ENCODE measurements at regions not wholly inside any gene's neighbourhood (a gene's known extent, or its start where the extent isn't known, plus 50 kb on each side); places are given as distances from the start of the nearest gene placed in this dataset.

- H3K18ac ChIP-seq (ENCODE audit: extremely low read depth, low read length): no peak overlapping the region
- no peak overlapping the region for H4K8ac ChIP-seq (ENCODE audit: extremely low read depth, insufficient read depth, low read length)
- no peak overlapping the region for H3K27ac ChIP-seq (ENCODE audit: low read depth, low read length)
- no peak overlapping the region for H2BK20ac ChIP-seq (ENCODE audit: low read length)
- no peaks in the 10 kb centered on the region for H3K9me3 ChIP-seq (ENCODE audit: insufficient read depth in 2 of 2, low read depth in 1 of 2, low read length in 1 of 2)
- peaks cover 0 to 2% (median under 1%) of the 10 kb centered on the region in 4 experiments; a peak in 1 of 7 replicates for H3K4me1 ChIP-seq (replicated peaks in 1 of 4; ENCODE audit: control insufficient read depth in 3 of 4, insufficient read depth in 4 of 4, low read length in 3 of 4)
- no peak overlapping the region for H2BK120ac ChIP-seq (replicated peaks; ENCODE audit: low read depth, low read length)
- H2AFZ ChIP-seq (ENCODE audit: low read length): no peak overlapping the region
- H3K9ac ChIP-seq (replicated peaks in 1 of 4; ENCODE audit: extremely low read depth in 1 of 4, low read depth in 3 of 4, low read length in 3 of 4): no peak overlapping the region
- H3K23ac ChIP-seq (ENCODE audit: insufficient read length): no peak overlapping the region
- no peak overlapping the region for H3K4ac ChIP-seq (replicated peaks; ENCODE audit: insufficient read length, low read depth, low read length)
- H3K79me1 ChIP-seq (ENCODE audit: low read depth, low read length): no peaks in the 10 kb centered on the region
- H3K79me2 ChIP-seq (ENCODE audit: control insufficient read depth in 1 of 2, insufficient read depth in 2 of 2, low read length in 2 of 2): no peaks in the 10 kb centered on the region
- no peak overlapping the region for H2AK5ac ChIP-seq (ENCODE audit: low read depth, low read length)
- ChIA-PET CTCF (ENCODE audit: partially characterized antibody) (interaction anchor here (0.7 kb wide), 1 partner anchor 46 kb away, joined by 3 read pairs; no protein-coding TSS in a partner anchor), POLR2A (ENCODE audit: partially characterized antibody) (no interaction called here)
- H2BK12ac ChIP-seq (ENCODE audit: low read depth, low read length): no peak overlapping the region
- H2BK15ac ChIP-seq (ENCODE audit: low read length): no peak overlapping the region
- H3K56ac ChIP-seq (replicated peaks; ENCODE audit: insufficient read length, low read depth, low read length): no peak overlapping the region
- no peak overlapping the region for H3K14ac ChIP-seq (ENCODE audit: insufficient read length)
- H4K20me1 ChIP-seq (replicated peaks in 1 of 2; ENCODE audit: control insufficient read depth in 1 of 2, insufficient read depth in 2 of 2, low read length in 2 of 2): no peaks in the 10 kb centered on the region
- no peak for TF ChIP-seq YY1 (IDR thresholded peaks at IDR 0.05; ENCODE audit: low read depth, low read length)
- no peak for TF ChIP-seq SUZ12 (IDR thresholded peaks at IDR 0.05; ENCODE audit: low read length)
- no peak for TF ChIP-seq FOSL1 (IDR thresholded peaks at IDR 0.05; ENCODE audit: insufficient read depth, low read depth, low read length)
- no peak for TF ChIP-seq SP2 (IDR thresholded peaks at IDR 0.05; ENCODE audit: low read length)
- TF ChIP-seq CBX5 (IDR thresholded peaks at IDR 0.05; ENCODE audit: low read depth, low read length): no peak
- no peak for TF ChIP-seq RXRA (IDR thresholded peaks at IDR 0.05; ENCODE audit: insufficient read depth, low read depth, low read length)
- no peak for TF ChIP-seq NANOG (IDR thresholded peaks at IDR 0.05; ENCODE audit: insufficient read depth, low read depth, low read length, poor library complexity, severe bottlenecking)
- H3K4me2 ChIP-seq (ENCODE audit: insufficient read depth in 1 of 2, low read depth in 2 of 2, low read length in 2 of 2): no peak overlapping the region
- no peak overlapping the region for H4K91ac ChIP-seq (replicated peaks; ENCODE audit: insufficient read length, low read length)
- H3K4me3 ChIP-seq (ENCODE audit: extremely low read depth in 1 of 4, insufficient read depth in 2 of 4, low read depth in 3 of 4, low read length in 4 of 4): no peak overlapping the region
- 96% methylated on average over 1 of the region's 1 CpG; no CpG with 5 or more reads in 1 of the 2 experiments for WGBS, 2 experiments (ENCODE audit: extremely low coverage in 1 of 2, insufficient coverage in 1 of 2, insufficient read length in 1 of 2, insufficient replicate concordance in 2 of 2, low coverage in 1 of 2, low lambda C conversion rate in 2 of 2, missing lambda C conversion rate in 1 of 2)
- H3K36me3 ChIP-seq (ENCODE audit: control insufficient read depth in 2 of 4, insufficient read depth in 4 of 4, low read length in 3 of 4): no peaks in the 10 kb centered on the region
- peaks cover 0 to 4% (median 0%) of the 10 kb centered on the region in 4 experiments; a peak in 2 of 7 replicates for H3K27me3 ChIP-seq (replicated peaks in 1 of 4; ENCODE audit: control insufficient read depth in 3 of 4, extremely low read depth in 1 of 4, insufficient read depth in 3 of 4, low read length in 3 of 4)
- H4K5ac ChIP-seq (ENCODE audit: insufficient read length, low read depth, low read length): no peak overlapping the region
- H2BK5ac ChIP-seq (ENCODE audit: low read depth, low read length): no peak overlapping the region
- H3K23me2 ChIP-seq (ENCODE audit: low read depth, low read length): no peaks in the 10 kb centered on the region
- DNase-seq (ENCODE audit: low read depth in 1 of 2, low spot score in 2 of 2) (no peak), FAIRE-seq (no peak)
Observed at GRCh38 chr1:113278371-113278770, 111.9 kb upstream of the MAGI3 start.

Data from H1 (cell line).